ENCODE measurements at regions not wholly inside any gene's neighbourhood (a gene's known extent, or its start where the extent isn't known, plus 50 kb on each side); places are given as distances from the start of the nearest gene placed in this dataset.

- peak; percentile 21 for DNase-seq (ENCODE audit: low read depth)
- no peak for TF ChIP-seq CTCF (IDR thresholded peaks at IDR 0.05; ENCODE audit: low read length, missing control alignments)
- H3K4me3 ChIP-seq (replicated peaks; ENCODE audit: low read depth, low read length), result no peak overlapping the region
Measured at GRCh38 chr5:147176422-147176821, 58.4 kb upstream of the STK32A start.

- no peak overlapping the region for H3K4me3 ChIP-seq (replicated peaks; ENCODE audit: low read depth, low read length)
- no peak for TF ChIP-seq CTCF (IDR thresholded peaks at IDR 0.05; ENCODE audit: low read length, missing control alignments)
- peak; percentile 72 for DNase-seq (ENCODE audit: low read depth)
Measured at GRCh38 chr5:147177125-147177840, 57.5 kb upstream of the STK32A start.

- no peak for DNase-seq (ENCODE audit: low read depth)
- no peak overlapping the region for H3K4me3 ChIP-seq (replicated peaks; ENCODE audit: low read depth, low read length)
- no peak for TF ChIP-seq CTCF (IDR thresholded peaks at IDR 0.05; ENCODE audit: low read length, missing control alignments)
Measured at GRCh38 chr5:147179562-147180147, 55.2 kb upstream of the STK32A start.

GRCh38 chr5:147180751-147181150 lies 54.1 kb upstream of the STK32A start:
- TF ChIP-seq CTCF (IDR thresholded peaks at IDR 0.05; ENCODE audit: low read length, missing control alignments), result no peak
- DNase-seq (ENCODE audit: low read depth), result peak; percentile 50
- H3K4me3 ChIP-seq (replicated peaks; ENCODE audit: low read depth, low read length), result no peak overlapping the region
